NB4 (cell line): ENCODE measurements at regions not wholly inside any gene's neighbourhood (a gene's known extent, or its start where the extent isn't known, plus 50 kb on each side); places are given as distances from the start of the nearest gene placed in this dataset.

ENCODE experiments used
- CTCF ChIP-seq: IDR thresholded peaks from one replicate; pipeline ENCODE4 v1.5.1; 2012; ENCODE audit warnings: low read depth, low read length
- MAX ChIP-seq: IDR thresholded peaks from 2 replicates; pipeline ENCODE4 v1.6.1; 2011; ENCODE audit warnings: low read depth, low read length
- POLR2A ChIP-seq: IDR thresholded peaks from 2 replicates; pipeline ENCODE4 v1.6.1; 2011; ENCODE audit warnings: mild to moderate bottlenecking; ENCODE audit not compliant: insufficient read length; ENCODE audit errors: extremely low read depth

- TF ChIP-seq CTCF = peak; percentile 31
- TF ChIP-seq POLR2A = no peak
- TF ChIP-seq MAX = no peak
Observed at GRCh38 chr19:33947265-33947964, 150.7 kb downstream of the KCTD15 start.
